ENCODE measurements at regions not wholly inside any gene's neighbourhood (a gene's known extent, or its start where the extent isn't known, plus 50 kb on each side); places are given as distances from the start of the nearest gene placed in this dataset.
"Not testable (repeated sequence)": the region's sequence is repeated elsewhere in the genome, so short reads cannot be mapped to it uniquely, and the experiment has no call there.

GRCh38 chr3:117865338-117865737 lies 1155.8 kb downstream of the TUSC7 start:
- ATAC-seq, result no peak
- DNase-seq, result no peak
- Histone ChIP-seq H3K4me1 (ENCODE audit: low read depth) (no peaks in the 10 kb centered on the region), H3K36me3 (ENCODE audit: low read depth) (no peaks in the 10 kb centered on the region), H3K9me3 (no peaks in the 10 kb centered on the region), H3K4me3 (no peak overlapping the region)
- intact Hi-C loops (cut with DNase I, micrococcal nuclease), result no loop called here
- TF ChIP-seq CTCF (IDR thresholded peaks at IDR 0.05), result no peak

GRCh38 chr3:117868766-117869165 lies 1159.2 kb downstream of the TUSC7 start:
- Histone ChIP-seq H3K4me1 (ENCODE audit: low read depth) (no peaks in the 10 kb centered on the region), H3K9me3 (no peaks in the 10 kb centered on the region), H3K36me3 (ENCODE audit: low read depth) (no peaks in the 10 kb centered on the region), H3K4me3 (no peak overlapping the region)
- intact Hi-C loops (cut with DNase I, micrococcal nuclease), result no loop called here
- no peak for DNase-seq
- TF ChIP-seq CTCF (IDR thresholded peaks at IDR 0.05), result no peak
- no peak for ATAC-seq

GRCh38 chr3:117871934-117872333 lies 1162.4 kb downstream of the TUSC7 start:
- ATAC-seq (no peak), DNase-seq (no peak)
- TF ChIP-seq CTCF (IDR thresholded peaks at IDR 0.05), result no peak
- no peaks in the 10 kb centered on the region for H3K36me3 ChIP-seq (ENCODE audit: low read depth)
- no peaks in the 10 kb centered on the region for H3K9me3 ChIP-seq
- no peak overlapping the region for H3K4me3 ChIP-seq
- intact Hi-C loops (cut with DNase I, micrococcal nuclease), result no loop called here
- H3K4me1 ChIP-seq (ENCODE audit: low read depth), result no peaks in the 10 kb centered on the region

GRCh38 chr3:117872594-117873248 lies 1161.9 kb downstream of the IGSF11 start:
- H3K9me3 ChIP-seq; H3K36me3 ChIP-seq (ENCODE audit: low read depth); H3K4me3 ChIP-seq; intact Hi-C loops (cut with DNase I, micrococcal nuclease); ATAC-seq; H3K4me1 ChIP-seq (ENCODE audit: low read depth): not testable (repeated sequence)
- DNase-seq, result peak in 1 of 3 donors; percentile 20

- H3K4me1 ChIP-seq (ENCODE audit: low read depth), result no peaks in the 10 kb centered on the region
- TF ChIP-seq CTCF (IDR thresholded peaks at IDR 0.05), result no peak
- DNase-seq (peak; percentile 9 to 42 (median 26)), ATAC-seq (peak; percentile 15)
- intact Hi-C loops (cut with DNase I, micrococcal nuclease), result no loop called here
- no peaks in the 10 kb centered on the region for H3K9me3 ChIP-seq
- H3K4me3 ChIP-seq, result no peak overlapping the region
- no peaks in the 10 kb centered on the region for H3K36me3 ChIP-seq (ENCODE audit: low read depth)
Observed at GRCh38 chr3:117873249-117873600, 1161.4 kb downstream of the IGSF11 start.

GRCh38 chr3:117874028-117874690 lies 1160.5 kb downstream of the IGSF11 start:
- Histone ChIP-seq H3K4me3 (no peak overlapping the region), H3K4me1 (ENCODE audit: low read depth) (no peaks in the 10 kb centered on the region), H3K9me3 (no peaks in the 10 kb centered on the region), H3K36me3 (ENCODE audit: low read depth) (no peaks in the 10 kb centered on the region)
- no peak for TF ChIP-seq CTCF (IDR thresholded peaks at IDR 0.05)
- ATAC-seq (no peak), DNase-seq (no peak)
- intact Hi-C loops (cut with DNase I, micrococcal nuclease), result no loop called here
